ENCODE measurements at regions not wholly inside any gene's neighbourhood (a gene's known extent, or its start where the extent isn't known, plus 50 kb on each side); places are given as distances from the start of the nearest gene placed in this dataset.

GRCh38 chr4:81714291-81714690 lies 242.6 kb upstream of the RASGEF1B start:
- Histone ChIP-seq H3K9ac (ENCODE audit: control insufficient read depth, extremely low read depth, insufficient read depth, low read length) (no peak overlapping the region), H4K20me1 (ENCODE audit: control insufficient read depth, extremely low read depth, insufficient read depth, low read length) (no peaks in the 10 kb centered on the region), H3K9me1 (ENCODE audit: control insufficient read depth, extremely low read depth, insufficient read depth, low read length) (no peaks in the 10 kb centered on the region), H3K27me3 (ENCODE audit: control insufficient read depth, extremely low read depth, insufficient read depth, low read length) (no peaks in the 10 kb centered on the region), H3K4me1 (ENCODE audit: control insufficient read depth, extremely low read depth, insufficient read depth, low read length) (no peaks in the 10 kb centered on the region), H3K27ac (ENCODE audit: control insufficient read depth, insufficient read depth, low read length) (no peak overlapping the region), H3K9me3 (ENCODE audit: control insufficient read depth, low read depth, low read length) (no peaks in the 10 kb centered on the region), H3K36me3 (ENCODE audit: control insufficient read depth in 2 of 2, extremely low read depth in 1 of 2, insufficient read depth in 2 of 2, low read length in 2 of 2) (no peaks in the 10 kb centered on the region), H3K4me3 (ENCODE audit: control insufficient read depth in 2 of 3, extremely low read depth in 1 of 3, insufficient read depth in 2 of 3, low read depth in 1 of 3, low read length in 3 of 3) (no peak overlapping the region), H2AFZ (ENCODE audit: control insufficient read depth, low read length) (no peak overlapping the region), H3K4me2 (ENCODE audit: control insufficient read depth, extremely low read depth, insufficient read depth, low read depth, low read length) (no peak overlapping the region), H3K79me2 (ENCODE audit: control insufficient read depth, insufficient read depth, low read length) (no peaks in the 10 kb centered on the region)
- DNase-seq (ENCODE audit: low read depth, low spot score) (no peak), FAIRE-seq (no peak)
- dilution Hi-C loops (cut with MboI; ENCODE audit: extremely low pct_ligation_motif_present, low sequenced_read_pairs) = no loop called here
- TF ChIP-seq, protein P1, sequence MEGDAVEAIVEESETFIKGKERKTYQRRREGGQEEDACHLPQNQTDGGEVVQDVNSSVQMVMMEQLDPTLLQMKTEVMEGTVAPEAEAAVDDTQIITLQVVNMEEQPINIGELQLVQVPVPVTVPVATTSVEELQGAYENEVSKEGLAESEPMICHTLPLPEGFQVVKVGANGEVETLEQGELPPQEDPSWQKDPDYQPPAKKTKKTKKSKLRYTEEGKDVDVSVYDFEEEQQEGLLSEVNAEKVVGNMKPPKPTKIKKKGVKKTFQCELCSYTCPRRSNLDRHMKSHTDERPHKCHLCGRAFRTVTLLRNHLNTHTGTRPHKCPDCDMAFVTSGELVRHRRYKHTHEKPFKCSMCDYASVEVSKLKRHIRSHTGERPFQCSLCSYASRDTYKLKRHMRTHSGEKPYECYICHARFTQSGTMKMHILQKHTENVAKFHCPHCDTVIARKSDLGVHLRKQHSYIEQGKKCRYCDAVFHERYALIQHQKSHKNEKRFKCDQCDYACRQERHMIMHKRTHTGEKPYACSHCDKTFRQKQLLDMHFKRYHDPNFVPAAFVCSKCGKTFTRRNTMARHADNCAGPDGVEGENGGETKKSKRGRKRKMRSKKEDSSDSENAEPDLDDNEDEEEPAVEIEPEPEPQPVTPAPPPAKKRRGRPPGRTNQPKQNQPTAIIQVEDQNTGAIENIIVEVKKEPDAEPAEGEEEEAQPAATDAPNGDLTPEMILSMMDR (optimal IDR thresholded peaks at IDR 0.05 in 1 of 3, IDR thresholded peaks at IDR 0.05 in 1 of 3, conservative IDR thresholded peaks at IDR 0.05 in 1 of 3; ENCODE audit: extremely low read depth in 1 of 3, insufficient read depth in 2 of 3, low read length in 3 of 3) = no peak
- TF ChIP-seq EZH2 (IDR thresholded peaks at IDR 0.05; ENCODE audit: low read length) = no peak

GRCh38 chr4:81712714-81713113 lies 241.0 kb upstream of the RASGEF1B start:
- Histone ChIP-seq H3K9me1 (ENCODE audit: control insufficient read depth, extremely low read depth, insufficient read depth, low read length) (no peaks in the 10 kb centered on the region), H3K27ac (ENCODE audit: control insufficient read depth, insufficient read depth, low read length) (no peak overlapping the region), H3K36me3 (ENCODE audit: control insufficient read depth in 2 of 2, extremely low read depth in 1 of 2, insufficient read depth in 2 of 2, low read length in 2 of 2) (no peaks in the 10 kb centered on the region), H3K27me3 (ENCODE audit: control insufficient read depth, extremely low read depth, insufficient read depth, low read length) (no peaks in the 10 kb centered on the region), H3K4me3 (ENCODE audit: control insufficient read depth in 2 of 3, extremely low read depth in 1 of 3, insufficient read depth in 2 of 3, low read depth in 1 of 3, low read length in 3 of 3) (no peak overlapping the region), H4K20me1 (ENCODE audit: control insufficient read depth, extremely low read depth, insufficient read depth, low read length) (no peaks in the 10 kb centered on the region), H3K9me3 (ENCODE audit: control insufficient read depth, low read depth, low read length) (no peaks in the 10 kb centered on the region), H3K4me1 (ENCODE audit: control insufficient read depth, extremely low read depth, insufficient read depth, low read length) (no peaks in the 10 kb centered on the region), H3K4me2 (ENCODE audit: control insufficient read depth, extremely low read depth, insufficient read depth, low read depth, low read length) (no peak overlapping the region), H2AFZ (ENCODE audit: control insufficient read depth, low read length) (no peak overlapping the region), H3K9ac (ENCODE audit: control insufficient read depth, extremely low read depth, insufficient read depth, low read length) (no peak overlapping the region), H3K79me2 (ENCODE audit: control insufficient read depth, insufficient read depth, low read length) (no peaks in the 10 kb centered on the region)
- FAIRE-seq (no peak), DNase-seq (ENCODE audit: low read depth, low spot score) (no peak)
- TF ChIP-seq EZH2 (IDR thresholded peaks at IDR 0.05; ENCODE audit: low read length) = no peak
- TF ChIP-seq, protein P1 (optimal IDR thresholded peaks at IDR 0.05 in 1 of 3, IDR thresholded peaks at IDR 0.05 in 1 of 3, conservative IDR thresholded peaks at IDR 0.05 in 1 of 3; ENCODE audit: extremely low read depth in 1 of 3, insufficient read depth in 2 of 3, low read length in 3 of 3) = no peak
- dilution Hi-C loops (cut with MboI; ENCODE audit: extremely low pct_ligation_motif_present, low sequenced_read_pairs) = no loop called here

Measured in keratinocyte (primary cell).